ENCODE measurements at regions not wholly inside any gene's neighbourhood (a gene's known extent, or its start where the extent isn't known, plus 50 kb on each side); places are given as distances from the start of the nearest gene placed in this dataset.

GRCh38 chr6:53437557-53438202 lies 88.9 kb upstream of the ELOVL5 start:
- H3K9ac ChIP-seq (ENCODE audit: control insufficient read depth, insufficient read depth, low read length): no peak overlapping the region
- ChIA-PET CTCF (interaction anchor here (0.7 to 13.1 kb wide), 35 partner anchors 9 to 290 kb away, joined by 3 to 225 read pairs (median 5); no protein-coding TSS in a partner anchor), POLR2A (interaction anchor here (0.5 to 2.2 kb wide), 5 partner anchors 10 to 78 kb away, joined by 3 to 6 read pairs (median 3); no protein-coding TSS in a partner anchor), SMC1A (ENCODE audit: uncharacterized antibody, unreplicated experiment) (interaction anchor here (0.7 to 13.0 kb wide), 42 partner anchors 10 to 266 kb away, joined by 3 to 229 read pairs (median 6); no protein-coding TSS in a partner anchor), RAD21 (ENCODE audit: unreplicated experiment) (interaction anchor here (0.6 to 9.5 kb wide), 36 partner anchors 10 to 284 kb away, joined by 3 to 125 read pairs (median 5); partner anchors contain the start of gene ELOVL5)
- no peak overlapping the region for H2AFZ ChIP-seq (ENCODE audit: control insufficient read depth, low read depth, low read length)
- FAIRE-seq: peak; percentile 64
- H3K4me2 ChIP-seq (ENCODE audit: control insufficient read depth, insufficient read depth): no peak overlapping the region
- H3K79me2 ChIP-seq (ENCODE audit: control insufficient read depth, insufficient read depth, low read length): no peaks in the 10 kb centered on the region
- WGBS (ENCODE audit: insufficient coverage, insufficient replicate concordance, low lambda C conversion rate, missing lambda C conversion rate): 45% methylated on average over 5 of the region's 5 CpGs
- no peaks in the 10 kb centered on the region for H4K20me1 ChIP-seq (ENCODE audit: control insufficient read depth, insufficient read depth)
- no peak overlapping the region for H3K27ac ChIP-seq (ENCODE audit: control insufficient read depth, insufficient read depth)
- no TSS peak for BruUV-seq (replicated peaks)
- H3K4me3 ChIP-seq: no peak overlapping the region
- intact Hi-C loops (cut with micrococcal nuclease; ENCODE audit: unreplicated experiment): loop anchor here (1.0 to 5.0 kb wide), 8 partner anchors 27 to 440 kb away; partner anchors contain the start of gene GSTA4
- peaks cover 0 to 5% of the 10 kb centered on the region in 2 experiments; a peak in 1 of 4 replicates for H3K27me3 ChIP-seq (replicated peaks in 1 of 2; ENCODE audit: control insufficient read depth in 2 of 2, insufficient read depth in 2 of 2, low read length in 1 of 2)
- peaks cover 4% of the 10 kb centered on the region; the same call in 1 of the 2 replicates for H3K4me1 ChIP-seq (ENCODE audit: control insufficient read depth, insufficient read depth, low read length)
- DNase-seq (ENCODE audit: low read depth, low spot score): peak; percentile 27
- no peaks in the 10 kb centered on the region for H3K9me3 ChIP-seq (replicated peaks; ENCODE audit: control insufficient read depth, insufficient read depth, low read length)
- in situ Hi-C loops (cut with MboI): no loop called here
- peak; percentile 69 for ATAC-seq
- H3K36me3 ChIP-seq (ENCODE audit: control insufficient read depth in 2 of 2, insufficient read depth in 2 of 2, low read length in 1 of 2): no peaks in the 10 kb centered on the region
- TF ChIP-seq ZNF24 (IDR thresholded peaks at IDR 0.05) (peak; percentile 44; the same call in 1 of the 2 replicates), NBN (IDR thresholded peaks at IDR 0.05) (0 out of 2 replicates have a peak, but pooled peaks have one; percentile 40), SMC3 (IDR thresholded peaks at IDR 0.05; ENCODE audit: borderline replicate concordance, low read length) (peak; percentile 82), RBBP5 (conservative IDR thresholded peaks at IDR 0.05) (no peak), EED (IDR thresholded peaks at IDR 0.05; ENCODE audit: low read depth) (0 out of 2 replicates have a peak, but pooled peaks have one; percentile 21), CREB1 (IDR thresholded peaks at IDR 0.05; ENCODE audit: low read depth) (peak; percentile 49; the same call in 1 of the 2 replicates), MEF2A (IDR thresholded peaks at IDR 0.05; ENCODE audit: insufficient read depth, low read depth, low read length) (no peak), BACH1 (IDR thresholded peaks at IDR 0.05; ENCODE audit: borderline replicate concordance) (peak; percentile 84), IRF5 (IDR thresholded peaks at IDR 0.05; ENCODE audit: borderline replicate concordance) (no peak), JUNB (IDR thresholded peaks at IDR 0.05) (peak; percentile 48; the same call in 1 of the 2 replicates), ZNF622 (IDR thresholded peaks at IDR 0.05) (no peak), YY1 (IDR thresholded peaks at IDR 0.05; ENCODE audit: low read depth, low read length) (peak; percentile 63), IKZF1 (conservative IDR thresholded peaks at IDR 0.05) (peak; percentile 44; the same call in 1 of the 2 replicates)
- TF ChIP-seq, protein P1, sequence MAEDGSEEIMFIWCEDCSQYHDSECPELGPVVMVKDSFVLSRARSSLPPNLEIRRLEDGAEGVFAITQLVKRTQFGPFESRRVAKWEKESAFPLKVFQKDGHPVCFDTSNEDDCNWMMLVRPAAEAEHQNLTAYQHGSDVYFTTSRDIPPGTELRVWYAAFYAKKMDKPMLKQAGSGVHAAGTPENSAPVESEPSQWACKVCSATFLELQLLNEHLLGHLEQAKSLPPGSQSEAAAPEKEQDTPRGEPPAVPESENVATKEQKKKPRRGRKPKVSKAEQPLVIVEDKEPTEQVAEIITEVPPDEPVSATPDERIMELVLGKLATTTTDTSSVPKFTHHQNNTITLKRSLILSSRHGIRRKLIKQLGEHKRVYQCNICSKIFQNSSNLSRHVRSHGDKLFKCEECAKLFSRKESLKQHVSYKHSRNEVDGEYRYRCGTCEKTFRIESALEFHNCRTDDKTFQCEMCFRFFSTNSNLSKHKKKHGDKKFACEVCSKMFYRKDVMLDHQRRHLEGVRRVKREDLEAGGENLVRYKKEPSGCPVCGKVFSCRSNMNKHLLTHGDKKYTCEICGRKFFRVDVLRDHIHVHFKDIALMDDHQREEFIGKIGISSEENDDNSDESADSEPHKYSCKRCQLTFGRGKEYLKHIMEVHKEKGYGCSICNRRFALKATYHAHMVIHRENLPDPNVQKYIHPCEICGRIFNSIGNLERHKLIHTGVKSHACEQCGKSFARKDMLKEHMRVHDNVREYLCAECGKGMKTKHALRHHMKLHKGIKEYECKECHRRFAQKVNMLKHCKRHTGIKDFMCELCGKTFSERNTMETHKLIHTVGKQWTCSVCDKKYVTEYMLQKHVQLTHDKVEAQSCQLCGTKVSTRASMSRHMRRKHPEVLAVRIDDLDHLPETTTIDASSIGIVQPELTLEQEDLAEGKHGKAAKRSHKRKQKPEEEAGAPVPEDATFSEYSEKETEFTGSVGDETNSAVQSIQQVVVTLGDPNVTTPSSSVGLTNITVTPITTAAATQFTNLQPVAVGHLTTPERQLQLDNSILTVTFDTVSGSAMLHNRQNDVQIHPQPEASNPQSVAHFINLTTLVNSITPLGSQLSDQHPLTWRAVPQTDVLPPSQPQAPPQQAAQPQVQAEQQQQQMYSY (CRISPR knock-in tag; IDR thresholded peaks at IDR 0.05): no peak
- TF ChIP-seq, protein P2, sequence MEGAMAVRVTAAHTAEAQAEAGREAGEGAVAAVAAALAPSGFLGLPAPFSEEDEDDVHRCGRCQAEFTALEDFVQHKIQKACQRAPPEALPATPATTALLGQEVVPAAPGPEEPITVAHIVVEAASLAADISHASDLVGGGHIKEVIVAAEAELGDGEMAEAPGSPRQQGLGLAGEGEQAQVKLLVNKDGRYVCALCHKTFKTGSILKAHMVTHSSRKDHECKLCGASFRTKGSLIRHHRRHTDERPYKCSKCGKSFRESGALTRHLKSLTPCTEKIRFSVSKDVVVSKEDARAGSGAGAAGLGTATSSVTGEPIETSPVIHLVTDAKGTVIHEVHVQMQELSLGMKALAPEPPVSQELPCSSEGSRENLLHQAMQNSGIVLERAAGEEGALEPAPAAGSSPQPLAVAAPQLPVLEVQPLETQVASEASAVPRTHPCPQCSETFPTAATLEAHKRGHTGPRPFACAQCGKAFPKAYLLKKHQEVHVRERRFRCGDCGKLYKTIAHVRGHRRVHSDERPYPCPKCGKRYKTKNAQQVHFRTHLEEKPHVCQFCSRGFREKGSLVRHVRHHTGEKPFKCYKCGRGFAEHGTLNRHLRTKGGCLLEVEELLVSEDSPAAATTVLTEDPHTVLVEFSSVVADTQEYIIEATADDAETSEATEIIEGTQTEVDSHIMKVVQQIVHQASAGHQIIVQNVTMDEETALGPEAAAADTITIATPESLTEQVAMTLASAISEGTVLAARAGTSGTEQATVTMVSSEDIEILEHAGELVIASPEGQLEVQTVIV (IDR thresholded peaks at IDR 0.05; ENCODE audit: borderline replicate concordance, partially characterized antibody): no peak

Data from GM12878 (cell line).